Right lobe of liver (tissue), 4 donors: ENCODE measurements at regions not wholly inside any gene's neighbourhood (a gene's known extent, or its start where the extent isn't known, plus 50 kb on each side); places are given as distances from the start of the nearest gene placed in this dataset.

Experiments
- CTCF ChIP-seq, 4 donors: fragments of 200-600 bp in 3 of 4; fragments of 450-650 bp in 1 of 4; IDR thresholded peaks; one replicate each; pipeline versions ENCODE4 v1.5.1 to v1.8.0; 2016 to 2022; ENCODE audit warnings: antibody characterized with exemption in 4 of 4, mild to moderate bottlenecking in 2 of 4
- POLR2A ChIP-seq: fragments of 450-650 bp; IDR thresholded peaks from one replicate; pipeline ENCODE4 v1.6.1; 2017; ENCODE audit warnings: antibody characterized with exemption, mild to moderate bottlenecking
- donor health status: DM: no; HTN: no; CAD: no.
- donor health status: DM: no; HTN: no; CAD: no.
- donor health status: DM: no; HTN: yes; CAD: no.

- TF ChIP-seq POLR2A, result no peak
- TF ChIP-seq CTCF (IDR thresholded peaks at IDR 0.05), result no peak
Observed at GRCh38 chr4:179485781-179486180, 2043.5 kb upstream of the AGA start.
